HFF-Myc (cell line): ENCODE measurements at regions not wholly inside any gene's neighbourhood (a gene's known extent, or its start where the extent isn't known, plus 50 kb on each side); places are given as distances from the start of the nearest gene placed in this dataset.

Experiments used
- DNase-seq: peaks from one replicate; pipeline ENCODE4 v3.0.0-alpha.2; 2011; ENCODE audit warnings: low read depth; ENCODE audit errors: extremely low read depth
- H3K4me3 ChIP-seq: replicated peaks from 2 replicates; pipeline ENCODE4 v1.5.1; 2011; ENCODE audit warnings: low read depth, mild to moderate bottlenecking, control low read depth, low read length
- TF ChIP-seq, protein P1 (sequence below): IDR thresholded peaks from 2 replicates; pipeline ENCODE4 v1.5.1; 2012; ENCODE audit warnings: mild to moderate bottlenecking, low read depth, low read length, control low read depth; ENCODE audit errors: missing control alignments

- no peak overlapping the region for H3K4me3 ChIP-seq
- no peak for DNase-seq
- TF ChIP-seq, protein P1, sequence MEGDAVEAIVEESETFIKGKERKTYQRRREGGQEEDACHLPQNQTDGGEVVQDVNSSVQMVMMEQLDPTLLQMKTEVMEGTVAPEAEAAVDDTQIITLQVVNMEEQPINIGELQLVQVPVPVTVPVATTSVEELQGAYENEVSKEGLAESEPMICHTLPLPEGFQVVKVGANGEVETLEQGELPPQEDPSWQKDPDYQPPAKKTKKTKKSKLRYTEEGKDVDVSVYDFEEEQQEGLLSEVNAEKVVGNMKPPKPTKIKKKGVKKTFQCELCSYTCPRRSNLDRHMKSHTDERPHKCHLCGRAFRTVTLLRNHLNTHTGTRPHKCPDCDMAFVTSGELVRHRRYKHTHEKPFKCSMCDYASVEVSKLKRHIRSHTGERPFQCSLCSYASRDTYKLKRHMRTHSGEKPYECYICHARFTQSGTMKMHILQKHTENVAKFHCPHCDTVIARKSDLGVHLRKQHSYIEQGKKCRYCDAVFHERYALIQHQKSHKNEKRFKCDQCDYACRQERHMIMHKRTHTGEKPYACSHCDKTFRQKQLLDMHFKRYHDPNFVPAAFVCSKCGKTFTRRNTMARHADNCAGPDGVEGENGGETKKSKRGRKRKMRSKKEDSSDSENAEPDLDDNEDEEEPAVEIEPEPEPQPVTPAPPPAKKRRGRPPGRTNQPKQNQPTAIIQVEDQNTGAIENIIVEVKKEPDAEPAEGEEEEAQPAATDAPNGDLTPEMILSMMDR = no peak
Observed at GRCh38 chr9:120158221-120158620, 421.7 kb downstream of the CDK5RAP2 start.

GRCh38 chr9:120156376-120156775, 423.6 kb downstream of the CDK5RAP2 start:
- TF ChIP-seq, protein P1 = no peak
- DNase-seq = no peak
- H3K4me3 ChIP-seq = no peak overlapping the region

- DNase-seq = no peak
- TF ChIP-seq, protein P1 = no peak
- no peak overlapping the region for H3K4me3 ChIP-seq
Observed at GRCh38 chr9:120153258-120153657, 426.7 kb downstream of the CDK5RAP2 start.

DNA sequence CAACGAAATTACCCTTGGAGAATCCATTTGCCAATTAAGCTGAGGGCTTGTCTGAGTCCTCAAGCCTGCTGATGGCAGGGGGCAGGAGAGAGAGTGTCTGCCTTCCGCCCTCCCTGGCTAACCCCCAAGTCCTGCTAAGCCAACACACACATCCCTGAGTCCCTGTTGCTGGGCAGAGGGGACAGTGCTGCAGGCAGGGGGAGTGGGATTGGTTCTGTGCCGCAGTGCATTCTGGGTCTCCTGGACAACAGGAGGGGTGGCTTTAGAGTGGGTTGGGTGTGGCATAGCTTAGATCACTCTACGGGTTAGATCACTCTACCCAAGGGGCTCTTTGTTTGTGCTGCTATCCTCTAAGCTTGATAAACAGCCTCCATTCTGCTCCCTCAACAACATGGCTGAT, 427.7 kb downstream of the CDK5RAP2 start:
- H3K4me3 ChIP-seq = no peak overlapping the region
- TF ChIP-seq, protein P1 = no peak
- no peak for DNase-seq

GRCh38 chr9:120151806-120152205, 428.2 kb downstream of the CDK5RAP2 start:
- DNase-seq = no peak
- TF ChIP-seq, protein P1 = no peak
- H3K4me3 ChIP-seq = no peak overlapping the region

DNA sequence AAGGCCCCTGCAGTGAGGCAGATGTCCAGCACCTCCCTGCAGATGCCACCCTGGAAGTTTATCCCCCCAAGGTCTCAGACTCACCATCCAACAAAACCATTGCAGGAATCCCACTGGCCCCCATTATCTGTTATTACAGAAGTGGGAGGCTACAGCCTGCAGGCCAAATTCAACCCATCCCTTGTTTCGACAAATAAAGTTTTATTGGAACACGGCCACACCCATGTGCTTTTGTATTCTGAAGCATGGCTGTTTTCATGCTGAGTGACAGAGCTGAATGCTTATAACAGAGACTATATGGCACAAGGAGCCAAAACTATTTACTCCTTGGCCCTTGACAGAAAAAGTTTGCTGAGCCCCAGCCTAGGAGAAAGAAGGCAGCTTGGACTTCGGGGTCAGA, 428.8 kb downstream of the CDK5RAP2 start:
- no peak overlapping the region for H3K4me3 ChIP-seq
- TF ChIP-seq, protein P1 = no peak
- no peak for DNase-seq

DNA sequence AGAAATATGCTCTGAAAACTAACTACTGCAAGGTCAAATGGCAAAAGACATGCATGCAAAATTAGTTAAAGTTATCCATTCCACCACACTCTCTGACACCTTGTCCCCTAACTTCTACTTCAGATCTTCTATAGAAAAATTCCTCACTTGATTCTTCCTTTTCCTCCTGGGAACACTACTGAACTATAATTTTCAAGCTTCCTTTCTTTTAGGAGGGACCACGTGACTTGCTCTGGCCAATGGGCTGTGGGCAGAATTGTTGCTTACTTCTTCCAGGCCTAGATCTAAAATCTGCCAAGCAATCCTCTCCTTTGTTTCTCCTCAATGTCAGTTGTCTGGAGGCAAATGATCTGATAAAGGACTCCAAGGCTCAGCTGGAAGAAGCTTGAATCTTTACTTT, 441.0 kb downstream of the CDK5RAP2 start:
- TF ChIP-seq, protein P1 = no peak
- DNase-seq = no peak

More for the DNA sequence above, 441.0 kb downstream of the CDK5RAP2 start:
- no peak overlapping the region for H3K4me3 ChIP-seq
